ENCODE measurements at regions not wholly inside any gene's neighbourhood (a gene's known extent, or its start where the extent isn't known, plus 50 kb on each side); places are given as distances from the start of the nearest gene placed in this dataset.

GRCh38 chr1:56396581-56396980 is 182.8 kb downstream of the PLPP3 start:
- no peak for TF ChIP-seq CTCF (IDR thresholded peaks at IDR 0.05)
- TF ChIP-seq USF1 (CRISPR knock-in tag; IDR thresholded peaks at IDR 0.05), result no peak
- TF ChIP-seq RELA (CRISPR knock-in tag; IDR thresholded peaks at IDR 0.05; ENCODE audit: borderline replicate concordance), result no peak
- no peak for TF ChIP-seq ATF3 (CRISPR knock-in tag; conservative IDR thresholded peaks at IDR 0.05)
- TF ChIP-seq ZBTB43 (CRISPR knock-in tag; IDR thresholded peaks at IDR 0.05), result no peak
- TF ChIP-seq TP53 (CRISPR knock-in tag; IDR thresholded peaks at IDR 0.05), result no peak
- no peak for TF ChIP-seq ZBTB21 (CRISPR knock-in tag; IDR thresholded peaks at IDR 0.05; ENCODE audit: borderline replicate concordance)
